GM19043 (cell line): ENCODE measurements at regions not wholly inside any gene's neighbourhood (a gene's known extent, or its start where the extent isn't known, plus 50 kb on each side); places are given as distances from the start of the nearest gene placed in this dataset.
"Not testable (repeated sequence)": the region's sequence is repeated elsewhere in the genome, so short reads cannot be mapped to it uniquely, and the experiment has no call there.

Experiments used
- ATAC-seq: cut with Tn5 transposase; IDR thresholded peaks from one replicate; pipeline ENCODE4 v1.9.1; 2021; ENCODE audit warnings: low read depth; ENCODE audit not compliant: unreplicated experiment

DNA sequence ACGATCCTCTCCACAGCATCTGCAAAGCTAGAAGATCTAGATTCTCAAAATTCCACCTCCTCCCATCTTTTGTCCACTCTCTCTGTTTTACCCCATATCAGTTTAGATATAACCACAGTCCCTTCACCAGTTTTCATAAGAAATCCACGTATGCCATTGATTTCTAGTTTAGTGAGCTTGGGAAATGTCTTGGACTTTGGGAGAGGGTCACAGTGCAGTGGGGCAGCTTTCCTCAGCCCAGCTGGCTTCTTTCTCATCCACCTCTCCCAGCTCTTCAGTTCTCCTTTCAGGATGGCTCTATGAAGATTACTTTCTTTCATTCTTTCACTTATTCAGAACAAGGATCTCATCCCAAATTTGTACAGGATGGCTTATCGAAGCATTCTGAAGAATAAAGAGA is 203.9 kb upstream of the ADCY2 start:
- ATAC-seq: no peak

DNA sequence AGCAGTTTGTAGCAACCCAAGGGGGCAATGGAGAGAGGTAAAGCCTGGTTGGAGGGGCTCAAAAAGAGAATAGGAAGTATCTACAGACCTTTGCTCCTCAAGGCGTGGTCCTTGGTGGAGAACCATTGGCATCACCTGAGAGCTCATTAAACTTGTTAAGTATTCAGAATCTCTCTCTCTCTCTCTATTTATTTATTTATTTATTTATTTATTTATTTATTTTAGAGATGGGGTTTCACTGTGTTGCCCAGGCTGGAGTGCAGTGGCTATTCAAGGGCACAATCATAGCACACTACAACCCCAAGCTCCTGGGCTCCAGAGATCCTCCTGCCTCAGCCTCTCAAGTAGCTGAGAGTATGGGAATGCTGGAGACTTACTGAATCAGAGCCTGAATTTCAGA is 193.1 kb upstream of the ADCY2 start:
- ATAC-seq: no peak

DNA sequence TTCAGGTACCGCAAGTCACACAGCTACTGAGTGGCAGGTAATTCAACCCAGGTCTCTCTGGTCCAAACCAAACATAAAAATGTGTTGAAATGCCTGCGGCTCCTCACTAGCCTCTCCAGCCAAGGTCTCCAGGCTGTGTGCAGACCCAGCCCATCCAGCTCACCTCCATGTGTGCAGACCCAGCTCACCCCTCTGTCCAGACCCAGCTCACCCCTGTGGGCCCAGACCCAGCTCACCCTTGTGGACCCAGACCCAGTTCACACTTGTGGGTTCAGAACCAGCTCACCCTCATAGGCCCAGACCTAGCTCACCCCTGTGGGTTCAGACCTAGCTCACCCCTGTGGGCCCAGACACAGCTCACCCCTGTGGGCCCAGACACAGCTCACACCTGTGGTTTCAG is 188.0 kb upstream of the ADCY2 start:
- no peak for ATAC-seq

DNA sequence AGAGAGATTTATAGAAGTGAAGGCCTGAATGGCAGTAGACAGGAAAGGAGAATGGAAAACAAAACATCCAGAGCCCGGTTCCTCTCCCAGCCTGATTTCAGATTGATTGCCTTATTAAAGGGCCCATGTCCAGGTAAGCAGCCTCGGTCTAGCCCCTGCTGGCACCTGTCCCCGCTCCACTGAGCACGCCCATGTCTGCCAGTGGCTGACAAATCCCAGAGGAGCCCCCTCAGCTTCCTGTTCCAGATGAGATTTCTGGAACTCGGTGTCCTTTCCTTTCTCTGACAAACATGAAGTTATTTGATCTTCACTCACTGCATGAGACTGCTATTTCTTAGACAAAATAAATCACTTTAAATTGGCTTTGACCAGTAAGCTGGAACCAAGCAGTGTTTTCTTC is 187.0 kb upstream of the ADCY2 start:
- no peak for ATAC-seq

DNA sequence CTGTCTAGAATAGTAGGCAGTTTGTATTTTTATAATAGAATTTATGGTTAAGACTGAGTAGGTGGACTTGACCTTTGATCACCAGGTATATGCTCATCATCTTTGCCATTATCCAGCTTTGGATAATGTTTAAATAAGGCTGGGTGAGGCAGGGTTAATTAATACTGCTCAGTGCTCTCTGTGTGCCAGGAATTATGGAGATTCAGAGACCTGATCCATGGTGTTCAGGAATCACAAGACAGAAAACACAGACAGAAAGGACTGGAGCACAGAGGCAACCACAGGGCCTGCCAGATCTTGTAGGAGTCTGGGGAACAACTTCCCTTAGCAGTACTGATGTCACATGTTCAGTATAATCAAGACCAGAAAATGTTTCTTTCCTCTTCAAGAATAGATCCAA is 186.3 kb upstream of the ADCY2 start:
- ATAC-seq: no peak

DNA sequence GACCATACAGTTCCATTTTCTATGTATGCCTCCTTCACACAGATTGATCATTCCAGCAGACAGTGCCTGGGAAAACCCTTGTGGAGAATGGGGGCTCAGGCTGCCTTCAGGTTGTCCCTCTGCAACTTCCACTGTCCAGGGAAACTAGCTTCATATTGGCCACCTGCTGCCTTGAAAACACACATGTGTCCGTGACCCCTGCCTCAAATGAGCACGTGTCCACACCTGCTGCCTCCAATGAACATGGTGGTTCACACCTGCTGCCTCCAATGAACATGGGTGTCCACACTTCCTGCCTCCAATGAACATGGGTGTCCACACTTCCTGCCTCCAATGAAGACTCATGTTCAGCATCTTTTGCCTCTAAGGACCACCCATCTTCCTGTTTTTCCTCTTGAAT is 185.4 kb upstream of the ADCY2 start:
- no peak for ATAC-seq

DNA sequence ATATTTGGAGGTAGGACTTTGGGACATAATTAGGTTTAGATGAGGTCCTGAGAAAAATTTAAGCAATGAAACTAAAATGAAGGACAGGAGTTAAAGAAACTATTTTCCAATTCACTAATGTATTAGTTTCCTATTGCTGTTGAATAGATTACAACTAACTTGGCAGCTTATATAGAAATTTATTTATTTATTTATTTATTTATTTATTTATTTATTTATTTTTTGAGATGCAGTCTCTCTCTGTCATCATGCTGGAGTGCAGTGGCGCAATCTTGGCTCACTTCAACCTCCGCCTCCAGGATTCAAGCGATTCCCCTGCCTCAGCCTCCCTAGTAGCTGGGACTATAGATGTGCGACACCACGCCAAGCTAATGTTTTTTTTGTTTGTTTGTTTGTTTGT is 182.4 kb upstream of the ADCY2 start:
- no peak for ATAC-seq

DNA sequence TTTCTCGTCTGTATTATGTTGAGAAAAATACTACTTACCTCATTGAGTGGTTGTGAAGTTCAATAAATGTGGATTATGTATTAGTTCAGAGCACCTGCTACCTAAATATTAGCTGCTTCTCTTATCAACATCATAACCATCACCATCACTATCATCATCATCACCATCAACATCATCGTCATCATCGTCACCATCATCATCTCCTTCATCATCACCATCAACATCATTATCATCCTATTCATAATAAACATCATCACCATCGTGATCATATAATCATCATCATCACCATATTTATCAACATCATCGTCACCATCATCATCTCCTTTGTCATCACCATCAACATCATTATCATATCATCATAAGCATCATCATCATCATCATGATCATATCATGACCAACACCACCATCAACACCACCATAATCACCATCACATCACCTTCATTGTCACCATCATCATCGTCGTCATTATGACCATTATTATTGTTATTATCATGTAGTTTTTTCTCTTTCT is 181.0 kb upstream of the ADCY2 start:
- ATAC-seq: no peak

DNA sequence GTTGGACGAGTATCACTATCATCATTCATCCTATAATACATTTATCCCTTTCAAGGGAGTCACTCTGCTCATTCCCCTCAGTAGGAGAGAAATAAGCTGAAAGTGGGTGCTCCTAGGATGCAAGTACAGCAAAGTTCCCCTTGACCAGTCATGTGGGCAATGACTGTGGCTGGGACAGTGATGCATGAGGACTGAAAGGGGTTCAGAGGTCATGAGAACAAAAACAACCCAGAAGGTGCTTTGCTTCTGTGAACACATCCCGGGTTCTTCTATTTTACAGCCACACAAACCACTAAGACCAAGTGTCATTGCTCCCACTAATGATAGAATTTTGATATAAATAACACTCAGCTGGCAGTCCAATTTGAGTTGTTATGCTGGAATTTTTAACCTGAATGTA is 177.8 kb upstream of the ADCY2 start:
- ATAC-seq: no peak

DNA sequence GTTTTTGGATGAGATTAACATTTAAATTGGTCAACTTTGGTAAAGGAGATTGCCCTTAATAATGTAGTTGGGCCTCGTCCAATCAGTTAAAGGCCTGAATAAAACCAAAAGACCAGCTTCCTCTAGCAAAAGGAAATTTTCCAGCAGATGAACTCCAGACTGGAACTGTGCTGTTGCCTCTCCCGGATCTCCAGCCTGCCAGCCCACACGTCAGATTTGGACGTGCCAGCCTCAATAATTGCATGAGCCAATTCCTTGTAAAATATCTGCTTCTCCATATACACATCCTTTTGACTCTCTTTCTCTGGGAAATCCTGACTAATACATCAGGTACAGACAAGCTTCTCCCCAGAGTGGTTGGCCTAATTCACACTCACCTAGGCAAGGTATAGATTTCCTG is 175.8 kb upstream of the ADCY2 start:
- no peak for ATAC-seq

DNA sequence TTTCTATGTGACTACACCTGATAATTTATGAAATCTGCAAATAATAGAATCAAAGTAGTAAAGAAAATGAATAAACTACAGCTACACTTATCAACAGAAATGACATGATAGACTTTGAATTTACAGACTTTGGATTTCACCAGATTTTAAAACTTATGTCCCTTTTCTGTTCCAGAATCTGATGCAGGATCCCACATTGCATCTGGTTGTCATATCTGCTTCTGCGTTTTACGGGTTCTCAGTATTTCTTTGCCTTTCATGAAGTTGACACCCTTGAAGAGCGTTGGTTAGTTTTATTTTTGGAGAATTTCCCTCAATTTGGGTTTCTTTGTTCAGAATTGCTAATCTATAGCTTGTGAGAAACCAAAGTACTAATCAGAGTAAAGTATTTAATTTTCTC is 174.9 kb upstream of the ADCY2 start:
- no peak for ATAC-seq

DNA sequence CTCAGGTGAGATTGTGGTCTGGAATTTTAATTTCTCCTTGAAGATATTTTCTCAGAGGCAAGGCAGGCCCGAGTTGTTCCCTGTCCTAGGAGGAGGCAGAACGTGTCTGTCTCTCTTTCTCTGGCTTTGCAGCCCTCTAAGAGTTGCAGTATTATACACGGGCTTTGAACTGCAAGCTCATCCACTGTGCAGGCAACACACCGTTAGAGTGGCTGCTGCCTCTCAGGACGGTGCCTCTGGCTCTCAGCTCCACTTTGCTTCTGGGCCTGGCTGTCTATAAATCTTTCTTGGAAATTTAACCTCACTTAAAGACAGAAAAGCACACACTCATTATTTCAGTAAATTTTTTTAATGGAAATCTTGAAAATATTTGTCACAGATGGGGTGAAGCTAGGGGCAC is 170.1 kb upstream of the ADCY2 start:
- no peak for ATAC-seq

DNA sequence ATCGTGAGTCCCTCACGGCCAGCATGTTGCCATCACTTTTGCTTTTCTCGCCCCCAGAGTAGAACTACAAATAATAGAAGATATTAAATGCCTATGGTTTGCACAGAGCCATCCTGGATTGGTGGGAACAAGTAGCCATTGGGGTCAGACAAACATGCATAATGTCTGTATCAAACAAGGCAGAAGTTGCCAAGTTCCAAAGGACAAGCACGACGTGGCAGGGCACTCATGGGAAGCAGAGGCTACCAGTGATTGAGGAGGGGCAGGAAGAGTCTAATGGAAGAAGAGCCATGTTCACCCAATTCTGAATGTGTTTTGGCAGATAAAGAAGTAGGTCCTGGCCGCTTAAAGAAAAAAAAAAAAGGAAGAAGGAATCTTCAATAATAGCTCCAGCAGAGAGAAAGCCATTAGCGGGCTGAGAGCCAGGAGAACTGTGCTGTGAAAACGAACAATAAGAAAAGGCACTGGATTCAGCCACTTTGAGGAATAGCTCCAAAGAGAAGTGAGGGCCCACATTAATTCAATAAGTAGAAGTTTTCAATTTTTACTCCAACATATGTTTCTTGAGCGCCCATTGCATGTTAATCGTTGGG is 153.7 kb upstream of the ADCY2 start:
- ATAC-seq: no peak

DNA sequence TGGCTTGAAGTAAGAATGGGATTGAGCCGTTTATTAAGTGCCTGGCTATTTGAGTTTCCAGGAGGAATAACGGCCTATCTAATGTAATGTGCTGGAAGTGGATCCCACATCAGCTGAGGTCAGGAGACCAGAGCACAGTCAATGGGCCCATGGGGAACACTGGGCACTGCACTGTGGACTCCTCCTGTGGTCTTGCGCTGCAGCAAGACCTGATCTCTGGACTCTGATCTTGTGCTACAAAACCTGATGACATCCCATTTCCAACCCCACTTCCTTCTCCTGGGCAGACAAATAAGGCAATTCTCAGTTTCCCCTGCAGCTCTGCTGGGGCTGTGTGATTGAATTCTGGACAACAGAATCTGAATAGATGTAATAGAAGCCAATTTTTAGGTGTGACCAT is 151.7 kb upstream of the ADCY2 start:
- ATAC-seq: no peak

DNA sequence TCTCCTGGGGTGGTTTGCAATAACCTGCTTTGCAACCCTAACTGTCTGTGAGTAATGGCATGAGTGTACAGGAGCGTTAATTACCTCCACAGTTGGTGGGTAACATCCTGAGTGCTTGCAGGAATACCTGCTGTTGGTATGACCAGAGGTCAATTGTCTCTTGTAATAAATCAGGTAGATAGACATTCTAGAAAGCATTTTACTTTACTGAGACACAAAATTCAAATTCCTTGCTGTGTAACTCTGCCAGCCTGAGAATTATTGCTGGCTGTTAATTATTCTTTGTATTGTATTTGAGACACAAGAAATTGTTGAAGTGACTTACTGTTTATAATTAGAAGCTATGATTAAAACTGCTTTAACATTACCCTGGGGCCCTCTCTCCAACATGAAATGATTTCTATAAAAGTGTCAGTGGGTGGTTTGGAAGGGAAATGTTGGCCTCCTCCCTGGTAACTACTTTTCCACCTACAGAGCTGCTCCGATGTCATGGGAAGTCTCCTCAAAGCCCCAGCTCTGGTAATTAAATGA is 150.8 kb upstream of the ADCY2 start:
- ATAC-seq: no peak

DNA sequence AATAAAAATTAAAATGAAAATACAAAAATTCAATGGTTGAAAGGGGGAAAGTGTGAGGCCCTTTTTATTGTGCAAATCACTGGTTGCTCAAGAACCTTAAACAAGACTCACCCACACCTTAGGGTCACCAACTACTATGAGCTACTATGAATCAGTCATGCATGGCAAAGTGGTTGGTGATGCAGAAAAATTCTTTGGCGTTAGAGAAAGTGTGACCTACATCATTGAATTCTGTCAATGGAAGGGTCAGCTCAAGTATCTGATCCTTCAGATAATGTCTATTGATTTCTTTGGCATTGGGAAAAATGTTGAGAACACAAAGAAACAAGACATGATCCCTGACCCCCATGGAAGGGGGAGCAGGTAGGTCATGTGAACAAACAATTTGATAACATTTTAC is 149.7 kb upstream of the ADCY2 start:
- ATAC-seq: no peak

DNA sequence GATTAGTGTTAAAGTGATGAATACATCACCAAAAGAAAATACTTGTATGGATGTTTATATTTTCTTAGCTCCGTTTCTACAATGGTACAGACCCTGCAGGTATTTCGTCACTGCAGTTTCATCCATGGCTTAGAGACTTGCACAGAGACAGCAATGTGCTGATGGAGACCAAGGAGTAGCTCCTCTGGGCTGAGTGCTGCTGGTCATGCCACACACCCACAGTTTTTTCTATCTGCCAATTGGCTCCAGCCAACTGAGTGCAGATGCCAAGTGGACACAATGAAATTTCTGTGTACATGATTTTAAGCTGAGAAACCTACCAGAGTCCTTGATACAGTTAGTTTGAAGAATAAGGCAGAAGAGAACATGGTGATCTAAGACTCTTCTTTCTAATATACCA is 145.9 kb upstream of the ADCY2 start:
- no peak for ATAC-seq

DNA sequence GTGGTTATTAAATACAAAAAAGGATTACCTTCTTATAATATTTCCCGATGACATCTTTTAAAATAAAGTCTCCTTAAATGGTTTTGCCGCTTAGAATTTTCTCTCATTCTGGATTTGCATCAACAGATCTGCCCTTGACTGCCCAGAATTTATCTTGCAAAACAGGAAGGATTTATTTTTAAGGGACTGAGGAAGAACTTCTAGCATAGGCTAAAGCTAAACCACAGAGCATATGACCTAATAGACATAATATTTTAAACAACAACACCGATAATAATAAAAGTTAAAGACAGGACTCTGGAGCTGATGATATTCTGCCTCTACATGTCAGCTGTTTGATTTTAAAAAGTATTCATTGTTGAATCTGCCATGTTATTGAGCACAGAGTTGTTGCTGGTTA is 145.3 kb upstream of the ADCY2 start:
- no peak for ATAC-seq

DNA sequence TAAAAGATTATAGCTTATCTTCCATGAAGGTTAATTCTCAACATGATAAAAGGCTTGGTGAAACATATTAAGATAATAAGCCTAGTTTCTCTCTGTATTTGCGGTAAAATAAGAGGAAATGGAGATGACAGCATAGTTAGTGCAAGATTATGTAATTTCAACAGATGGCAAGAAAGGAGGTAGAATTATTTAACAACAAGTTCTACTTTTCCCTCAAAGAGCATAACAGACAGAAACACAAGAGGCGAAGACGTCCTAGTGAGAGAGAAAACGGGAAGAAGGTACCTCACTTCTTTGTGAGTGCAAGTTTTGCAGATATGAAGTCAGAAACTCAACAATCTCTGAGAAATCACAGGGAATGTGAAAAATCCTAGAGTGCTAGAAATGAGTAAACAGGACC is 144.8 kb upstream of the ADCY2 start:
- ATAC-seq: no peak

DNA sequence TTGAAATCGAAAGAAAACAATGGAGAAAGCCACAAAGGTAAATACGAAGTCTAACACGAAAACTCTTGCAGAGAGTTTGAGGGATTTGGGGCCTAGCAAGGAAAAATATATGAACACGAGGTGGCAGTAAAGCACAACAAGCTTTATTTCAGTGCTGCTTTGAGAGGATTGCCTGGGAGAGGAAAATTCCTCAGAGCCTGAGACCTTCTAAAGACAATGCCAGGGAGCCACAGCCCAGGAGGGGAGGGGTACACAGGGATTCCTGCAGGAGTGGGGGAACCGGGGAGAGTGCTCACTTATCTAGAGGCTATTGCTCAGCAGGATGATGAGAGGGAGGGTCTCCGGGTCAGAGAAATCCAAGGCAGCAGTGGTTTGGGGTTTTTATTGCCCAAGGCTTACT is 134.9 kb upstream of the ADCY2 start:
- ATAC-seq: no peak

DNA sequence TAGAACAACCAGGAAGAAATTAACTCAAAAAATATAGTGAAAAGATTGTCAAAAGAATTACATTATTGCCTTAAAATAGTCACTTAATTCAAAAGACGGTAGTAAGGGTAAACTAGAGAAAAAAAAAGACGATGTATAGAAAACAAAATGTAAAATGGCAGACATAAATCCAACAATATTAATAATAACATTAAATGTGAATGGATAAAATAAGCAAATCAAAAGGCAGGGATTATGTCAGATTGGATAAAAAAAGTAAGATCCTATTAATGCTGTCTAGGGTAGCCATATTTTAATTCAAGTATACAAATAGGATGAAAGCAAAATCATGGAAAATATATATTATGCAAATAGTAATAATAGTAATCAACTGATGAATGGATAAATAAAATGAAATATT is 134.0 kb upstream of the ADCY2 start:
- no peak for ATAC-seq

DNA sequence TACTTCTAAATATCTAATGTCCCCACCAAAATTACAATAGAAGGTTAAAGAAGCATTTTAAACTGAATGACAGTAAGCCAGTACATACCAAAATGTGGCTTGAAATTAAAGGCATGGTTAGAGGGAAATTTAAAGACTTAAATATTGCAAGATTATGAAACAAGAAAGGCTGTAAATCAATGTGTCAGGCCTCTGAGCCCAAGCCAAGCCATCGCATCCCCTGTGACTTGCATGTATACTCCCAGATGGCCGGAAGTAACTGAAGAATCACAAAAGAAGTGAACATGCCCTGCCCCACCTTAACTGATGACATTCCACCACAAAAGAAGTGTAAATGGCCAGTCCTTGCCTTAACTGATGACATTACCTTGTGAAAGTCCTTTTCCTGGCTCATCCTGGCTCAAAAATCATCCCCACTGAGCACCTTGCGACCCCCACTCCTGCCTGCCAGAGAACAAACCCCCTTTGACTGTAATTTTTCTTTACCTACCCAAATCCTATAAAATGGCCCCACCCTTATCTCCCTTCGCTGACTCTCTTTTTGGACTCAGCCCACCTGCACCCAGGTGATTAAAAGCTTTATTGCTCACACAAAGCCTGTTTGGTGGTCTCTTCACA is 132.4 kb upstream of the ADCY2 start:
- ATAC-seq: not testable (repeated sequence)
